Central memory CD8-positive, alpha-beta T cell (primary cell): ENCODE measurements at regions not wholly inside any gene's neighbourhood (a gene's known extent, or its start where the extent isn't known, plus 50 kb on each side); places are given as distances from the start of the nearest gene placed in this dataset.

ENCODE experiments used
- ATAC-seq: fragments of 150-1000 bp; cut with Tn5 transposase; replicated peaks from 2 replicates; pipeline ENCODE4 v1.10.0; 2022; ENCODE audit warnings: mild to moderate bottlenecking, moderate FRiP score, moderate number of reproducible peaks; ENCODE audit not compliant: poor library complexity, severe bottlenecking; ENCODE audit errors: extremely low read depth
- DNase-seq, 2 donors: peaks; one replicate each; pipeline ENCODE4 v3.0.0; 2021; ENCODE audit warnings: low spot score in 2 of 2
- H3K27ac Mint-ChIP-seq: one replicate; pipeline ENCODE4 v1.8.0; 2022; ENCODE audit warnings: low read depth, mild to moderate bottlenecking, moderate library complexity, mixed read lengths
- H3K27me3 Mint-ChIP-seq: one replicate; pipeline ENCODE4 v1.8.0; 2022; ENCODE audit warnings: mixed read lengths
- H3K36me3 Mint-ChIP-seq: one replicate; pipeline ENCODE4 v1.8.0; 2022; ENCODE audit warnings: mild to moderate bottlenecking, moderate library complexity, mixed read lengths; ENCODE audit not compliant: insufficient read depth
- H3K4me1 Mint-ChIP-seq: one replicate; pipeline ENCODE4 v1.8.0; 2022; ENCODE audit warnings: mixed read lengths
- H3K4me3 Mint-ChIP-seq: one replicate; pipeline ENCODE4 v1.8.0; 2022; ENCODE audit warnings: mild to moderate bottlenecking, moderate library complexity, mixed read lengths
- H3K9me3 Mint-ChIP-seq: one replicate; pipeline ENCODE4 v1.8.0; 2022; ENCODE audit warnings: mixed read lengths

DNA sequence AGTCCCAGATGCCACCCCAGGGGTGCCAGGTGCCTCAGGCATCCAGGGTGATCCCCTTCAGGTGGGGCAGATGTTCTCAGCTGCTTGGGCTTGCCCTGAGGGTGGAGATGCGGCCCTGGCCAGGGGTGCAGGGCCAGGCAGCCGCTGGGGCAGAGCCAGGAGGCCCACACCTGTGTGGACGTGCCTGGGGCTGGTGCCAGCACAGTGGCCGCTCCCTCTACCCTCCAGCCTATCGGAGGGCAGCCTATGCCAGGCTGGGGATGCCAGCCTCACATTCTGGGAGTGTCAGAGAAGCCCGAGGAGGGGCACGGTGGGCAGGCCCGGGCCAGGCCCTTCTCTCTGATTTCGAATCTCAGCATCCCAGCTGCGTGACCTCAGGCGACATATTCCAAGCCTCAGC is 96.5 kb upstream of the WNT4 start:
- Mint-ChIP-seq H3K27me3 (peaks cover 44% of the 10 kb centered on the region), H3K4me1 (no peaks in the 10 kb centered on the region), H3K4me3 (no peak overlapping the region), H3K36me3 (no peaks in the 10 kb centered on the region), H3K27ac (no peak overlapping the region), H3K9me3 (no peaks in the 10 kb centered on the region)
- no peak for DNase-seq
- no peak for ATAC-seq

DNA sequence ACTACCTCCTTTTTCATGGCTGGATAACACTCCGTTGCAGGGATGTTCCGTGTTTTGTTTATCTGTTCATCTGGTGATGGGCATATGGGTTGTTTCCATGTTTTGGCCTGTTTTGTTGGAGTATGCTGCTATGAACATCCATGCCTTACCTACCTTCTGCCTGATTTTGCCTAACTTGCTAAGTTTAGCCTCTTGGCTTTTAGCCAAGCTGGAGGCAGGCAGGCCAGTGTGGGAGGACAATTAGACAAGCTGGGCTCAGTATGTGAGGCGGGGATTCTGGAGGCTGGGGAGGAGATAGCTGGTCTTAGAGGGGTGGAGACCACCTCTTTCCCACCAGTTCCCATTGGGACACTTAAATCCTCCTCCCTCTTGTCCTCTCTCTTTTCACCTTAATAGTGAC is 98.4 kb upstream of the WNT4 start:
- H3K4me1 Mint-ChIP-seq, result no peaks in the 10 kb centered on the region
- DNase-seq (no peak), ATAC-seq (no peak)
- H3K9me3 Mint-ChIP-seq, result no peaks in the 10 kb centered on the region
- peaks cover 34% of the 10 kb centered on the region for H3K27me3 Mint-ChIP-seq
- no peak overlapping the region for H3K27ac Mint-ChIP-seq
- no peaks in the 10 kb centered on the region for H3K36me3 Mint-ChIP-seq
- no peak overlapping the region for H3K4me3 Mint-ChIP-seq

DNA sequence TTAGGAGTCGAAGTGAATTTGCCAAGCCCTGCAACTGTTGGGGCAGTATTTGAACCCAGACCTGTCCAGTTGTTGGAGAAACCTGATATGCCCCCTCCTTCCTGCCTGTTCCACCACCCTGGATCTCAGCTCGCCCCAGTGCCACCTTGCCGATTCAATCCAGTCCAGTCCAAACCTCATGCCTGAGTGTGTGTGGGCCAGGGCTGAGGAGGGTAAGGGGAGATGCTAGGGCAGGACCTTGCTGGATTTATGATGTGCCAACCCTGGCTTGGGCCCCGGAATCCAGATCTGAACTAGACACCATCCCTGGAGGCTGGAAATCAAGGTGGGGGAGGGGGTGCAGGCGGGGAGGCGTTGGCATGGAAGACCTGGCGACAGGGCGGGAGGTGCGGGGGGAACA is 98.9 kb upstream of the WNT4 start:
- H3K27ac Mint-ChIP-seq, result no peak overlapping the region
- ATAC-seq, result no peak
- H3K9me3 Mint-ChIP-seq, result no peaks in the 10 kb centered on the region
- no peaks in the 10 kb centered on the region for H3K4me1 Mint-ChIP-seq
- peaks cover 34% of the 10 kb centered on the region for H3K27me3 Mint-ChIP-seq
- H3K36me3 Mint-ChIP-seq, result no peaks in the 10 kb centered on the region
- no peak for DNase-seq
- no peak overlapping the region for H3K4me3 Mint-ChIP-seq

- no peak overlapping the region for H3K27ac Mint-ChIP-seq
- peaks cover 66% of the 10 kb centered on the region for H3K27me3 Mint-ChIP-seq
- DNase-seq (no peak), ATAC-seq (no peak)
- no peaks in the 10 kb centered on the region for H3K36me3 Mint-ChIP-seq
- H3K9me3 Mint-ChIP-seq, result no peaks in the 10 kb centered on the region
- no peaks in the 10 kb centered on the region for H3K4me1 Mint-ChIP-seq
- H3K4me3 Mint-ChIP-seq, result no peak overlapping the region
These were observed 102.3 kb upstream of the WNT4 start for GRCh38 chr1:22245100-22245650.

DNA sequence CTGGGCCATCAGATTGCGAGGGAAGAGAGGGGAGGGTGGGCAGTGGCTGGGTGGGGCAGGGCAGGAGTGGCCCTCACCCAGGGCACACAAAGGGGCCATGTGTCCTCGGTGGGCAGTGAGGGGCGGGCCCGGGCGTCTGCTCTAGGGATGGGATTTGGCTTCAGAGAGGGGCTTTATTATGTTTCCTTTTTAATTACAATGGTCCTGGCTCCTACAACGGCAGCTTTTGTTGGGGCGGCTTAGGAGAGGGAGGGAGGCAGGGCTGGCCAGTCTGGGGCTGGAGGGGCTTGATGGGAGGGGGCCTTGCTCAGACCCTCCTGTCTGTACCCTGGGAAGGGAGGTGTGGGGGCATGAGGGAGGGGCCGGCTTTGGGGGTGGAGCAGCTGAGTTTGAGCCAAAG is 102.8 kb upstream of the WNT4 start:
- H3K9me3 Mint-ChIP-seq, result no peaks in the 10 kb centered on the region
- H3K27ac Mint-ChIP-seq, result no peak overlapping the region
- H3K4me3 Mint-ChIP-seq, result no peak overlapping the region
- H3K27me3 Mint-ChIP-seq, result peaks cover 71% of the 10 kb centered on the region
- DNase-seq, result no peak
- no peaks in the 10 kb centered on the region for H3K4me1 Mint-ChIP-seq
- no peak for ATAC-seq
- H3K36me3 Mint-ChIP-seq, result no peaks in the 10 kb centered on the region

DNA sequence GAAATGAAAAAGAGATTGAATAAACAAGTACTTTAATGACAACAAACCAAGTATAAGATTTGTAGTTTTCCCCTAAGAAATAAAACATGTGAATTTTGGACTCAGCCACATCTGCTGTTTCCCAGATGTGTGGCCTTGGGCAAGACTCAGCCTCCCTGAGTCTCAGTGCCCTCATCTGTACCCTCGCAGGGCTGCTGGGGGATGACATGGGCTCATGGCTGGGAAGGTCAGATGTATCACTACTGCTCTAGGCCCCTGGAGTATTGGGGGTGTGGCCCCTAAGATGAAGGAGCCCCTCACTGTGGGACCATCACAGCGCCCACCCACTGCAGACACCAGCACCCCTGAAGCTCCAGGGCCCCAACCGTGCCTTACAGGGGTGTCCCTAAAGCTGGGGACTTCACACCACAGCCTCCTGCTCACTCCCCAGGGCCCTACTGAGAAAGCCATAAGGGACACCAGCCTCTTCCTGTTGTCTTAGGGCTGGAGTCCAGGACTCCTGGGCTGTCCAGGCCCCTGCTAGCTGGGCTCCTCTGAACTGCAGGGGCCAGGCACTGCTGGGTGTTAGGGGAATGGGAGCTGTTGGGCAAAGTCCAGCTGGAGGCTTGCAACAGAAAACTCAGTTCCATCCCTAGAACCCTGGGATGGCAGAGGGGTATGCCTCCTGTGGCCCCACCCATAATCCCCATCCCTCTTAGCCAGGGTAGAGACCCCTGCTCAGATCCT is 104.0 kb upstream of the WNT4 start:
- no peak for ATAC-seq
- no peak for DNase-seq
- no peaks in the 10 kb centered on the region for H3K4me1 Mint-ChIP-seq
- peaks cover 74% of the 10 kb centered on the region for H3K27me3 Mint-ChIP-seq
- H3K4me3 Mint-ChIP-seq, result no peak overlapping the region
- no peak overlapping the region for H3K27ac Mint-ChIP-seq
- H3K36me3 Mint-ChIP-seq, result peaks cover 1% of the 10 kb centered on the region
- H3K9me3 Mint-ChIP-seq, result no peaks in the 10 kb centered on the region

DNA sequence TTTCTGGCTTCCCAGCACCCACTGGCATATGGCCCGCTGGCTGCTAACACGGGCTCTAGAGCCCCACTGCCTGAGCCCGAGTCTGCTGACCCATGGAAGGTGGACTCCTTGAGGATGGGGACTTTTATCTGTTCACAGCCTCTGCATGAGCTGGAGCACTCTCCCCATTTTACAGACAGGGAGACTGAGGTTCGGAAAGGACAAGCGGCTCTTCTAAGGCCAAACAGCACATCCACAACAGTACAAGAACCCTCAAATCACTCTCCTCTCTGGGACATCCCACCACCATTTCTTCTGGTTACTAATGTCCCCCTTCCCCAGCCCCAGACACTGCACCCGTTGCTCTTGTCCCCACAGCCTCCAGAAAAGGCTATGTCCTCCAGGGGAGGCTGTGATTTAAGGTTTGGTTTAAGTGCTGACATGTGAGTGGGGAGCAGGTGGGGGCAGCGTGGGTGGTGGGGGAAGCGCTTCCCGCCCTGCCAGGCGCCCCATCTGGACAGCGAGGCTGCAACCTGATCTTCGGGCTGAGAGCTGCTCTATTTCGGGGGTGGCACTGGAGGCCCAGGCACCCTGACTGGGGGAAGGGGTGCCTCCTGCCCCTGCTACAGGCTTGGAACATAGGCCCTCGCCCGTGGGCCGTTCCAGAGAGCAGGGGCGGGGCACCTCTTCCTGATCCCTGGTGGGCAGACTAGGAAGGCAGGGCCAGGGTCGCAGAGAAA is 104.8 kb upstream of the WNT4 start:
- peaks cover 74% of the 10 kb centered on the region for H3K27me3 Mint-ChIP-seq
- no peaks in the 10 kb centered on the region for H3K9me3 Mint-ChIP-seq
- no peak overlapping the region for H3K27ac Mint-ChIP-seq
- peaks cover 2% of the 10 kb centered on the region for H3K36me3 Mint-ChIP-seq
- no peak overlapping the region for H3K4me3 Mint-ChIP-seq
- no peaks in the 10 kb centered on the region for H3K4me1 Mint-ChIP-seq
- ATAC-seq (no peak), DNase-seq (no peak)

- Mint-ChIP-seq H3K27ac (no peak overlapping the region), H3K27me3 (peaks cover 75% of the 10 kb centered on the region), H3K4me3 (no peak overlapping the region), H3K9me3 (no peaks in the 10 kb centered on the region), H3K4me1 (peaks cover 5% of the 10 kb centered on the region), H3K36me3 (peaks cover 2% of the 10 kb centered on the region)
- ATAC-seq (no peak), DNase-seq (no peak)
These were observed 105.8 kb upstream of the WNT4 start for GRCh38 chr1:22248746-22249145.

DNA sequence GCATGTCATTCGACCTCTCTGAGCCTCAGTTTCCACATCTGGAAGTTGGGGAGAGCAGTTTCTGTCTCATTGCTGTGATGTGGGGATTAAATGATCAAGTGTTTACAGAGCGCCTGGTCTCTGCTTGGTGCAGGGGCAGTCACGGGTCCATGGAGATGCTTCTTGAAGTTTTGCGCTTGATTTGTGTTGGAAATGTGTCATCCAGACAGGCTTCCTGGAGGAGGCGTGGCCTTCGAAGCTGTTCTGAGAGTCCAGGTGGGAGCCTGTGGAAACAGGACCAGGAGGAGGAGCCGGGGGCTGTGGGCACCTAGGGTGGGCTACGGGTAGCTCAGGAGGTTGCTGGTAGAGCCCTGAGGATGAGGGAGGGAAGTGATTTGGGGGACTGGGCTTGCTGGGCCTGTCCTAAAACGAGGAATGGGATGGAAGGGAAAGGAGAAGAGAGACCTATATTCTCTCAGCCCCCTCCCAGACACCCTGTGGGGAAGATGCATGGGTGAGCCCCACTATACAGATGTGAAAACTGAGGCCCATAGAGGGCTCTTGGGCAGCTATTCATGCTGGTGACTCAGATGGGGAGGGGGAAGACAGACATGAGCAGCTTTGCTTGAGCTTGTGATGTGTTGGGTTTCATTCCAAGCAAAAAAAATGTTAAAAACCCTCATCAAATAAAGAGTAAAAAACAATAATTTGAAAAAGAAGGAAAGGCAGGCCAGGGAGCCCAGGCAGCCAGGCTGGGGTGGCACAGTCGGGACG is 107.2 kb upstream of the WNT4 start:
- Mint-ChIP-seq H3K36me3 (peaks cover 2% of the 10 kb centered on the region), H3K27me3 (peaks cover 77% of the 10 kb centered on the region), H3K4me3 (no peak overlapping the region), H3K9me3 (no peaks in the 10 kb centered on the region), H3K27ac (no peak overlapping the region), H3K4me1 (peaks cover 5% of the 10 kb centered on the region)
- DNase-seq (no peak), ATAC-seq (no peak)

- no peak overlapping the region for H3K4me3 Mint-ChIP-seq
- peaks cover 5% of the 10 kb centered on the region for H3K4me1 Mint-ChIP-seq
- H3K9me3 Mint-ChIP-seq, result no peaks in the 10 kb centered on the region
- ATAC-seq, result no peak
- peaks cover 2% of the 10 kb centered on the region for H3K36me3 Mint-ChIP-seq
- DNase-seq, result no peak
- H3K27me3 Mint-ChIP-seq, result peaks cover 82% of the 10 kb centered on the region
- H3K27ac Mint-ChIP-seq, result no peak overlapping the region
These were observed 107.8 kb upstream of the WNT4 start for GRCh38 chr1:22250724-22251123.

DNA sequence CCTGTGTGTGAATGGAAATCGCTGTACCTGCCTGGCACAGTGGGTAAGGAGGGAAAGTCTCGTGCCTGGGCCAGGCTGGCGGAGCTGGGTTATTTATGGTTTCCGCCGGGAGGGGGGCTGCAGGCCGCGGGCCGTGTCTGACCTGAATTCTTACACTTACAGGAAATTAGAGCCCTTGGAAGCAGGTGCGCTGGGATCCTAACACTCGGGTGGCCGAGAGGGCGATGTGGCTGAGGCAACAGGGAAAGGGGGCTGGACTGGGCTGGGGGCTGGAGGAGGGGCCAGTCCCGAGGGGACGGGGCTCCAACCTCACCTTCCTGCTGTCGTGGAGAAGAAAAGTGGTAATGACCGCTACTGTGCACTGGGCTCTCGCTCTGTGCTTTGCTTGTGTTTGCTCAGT is 109.4 kb upstream of the WNT4 start:
- Mint-ChIP-seq H3K4me3 (no peak overlapping the region), H3K4me1 (peaks cover 5% of the 10 kb centered on the region), H3K27me3 (peaks cover 88% of the 10 kb centered on the region), H3K36me3 (peaks cover 2% of the 10 kb centered on the region), H3K9me3 (no peaks in the 10 kb centered on the region), H3K27ac (no peak overlapping the region)
- ATAC-seq (no peak), DNase-seq (no peak)

- Mint-ChIP-seq H3K27ac (no peak overlapping the region), H3K4me1 (peaks cover 5% of the 10 kb centered on the region), H3K27me3 (peaks cover 79% of the 10 kb centered on the region), H3K4me3 (no peak overlapping the region), H3K9me3 (no peaks in the 10 kb centered on the region), H3K36me3 (peaks cover 2% of the 10 kb centered on the region)
- ATAC-seq, result no peak
- DNase-seq, result no peak
These were observed 110.3 kb upstream of the WNT4 start for GRCh38 chr1:22253012-22253790.
